Lower lobe of right lung (tissue), 2 donors: ENCODE measurements at regions not wholly inside any gene's neighbourhood (a gene's known extent, or its start where the extent isn't known, plus 50 kb on each side); places are given as distances from the start of the nearest gene placed in this dataset.
"Not testable (repeated sequence)": the region's sequence is repeated elsewhere in the genome, so short reads cannot be mapped to it uniquely, and the experiment has no call there.

ENCODE experiments used
- ATAC-seq, 2 donors: fragments of 200-7000 bp; cut with Tn5 transposase; one replicate each; pipeline ENCODE4 v1.9.1; 2020 to 2022; ENCODE audit warnings: mild to moderate bottlenecking in 2 of 2, moderate library complexity in 2 of 2
- DNase-seq: peaks from one replicate; pipeline ENCODE4 v3.0.0-alpha.2; 2020
- H3K27ac ChIP-seq: fragments of 200-600 bp; one replicate; pipeline ENCODE4 v1.8.0; 2022
- H3K27me3 ChIP-seq: fragments of 200-600 bp; one replicate; pipeline ENCODE4 v1.8.0; 2022; ENCODE audit warnings: low read depth
- H3K36me3 ChIP-seq: fragments of 200-600 bp; one replicate; pipeline ENCODE4 v1.8.0; 2022; ENCODE audit warnings: mild to moderate bottlenecking
- H3K4me1 ChIP-seq: fragments of 200-600 bp; one replicate; pipeline ENCODE4 v1.8.0; 2022
- H3K4me3 ChIP-seq: fragments of 200-600 bp; one replicate; pipeline ENCODE4 v1.8.0; 2022; ENCODE audit warnings: mild to moderate bottlenecking
- H3K9me3 ChIP-seq: fragments of 200-600 bp; one replicate; pipeline ENCODE4 v1.8.0; 2022
- intact Hi-C: fragments of 100-400 bp; cut with DNase I; formaldehyde crosslinking; loops from one replicate; pipeline ENCODE4 v1.11.0; 2022
- TF ChIP-seq, protein P1 (sequence below): fragments of 200-600 bp; IDR thresholded peaks from one replicate; pipeline ENCODE4 v1.8.0; 2022; ENCODE audit warnings: antibody characterized with exemption, mild to moderate bottlenecking
- donor health status: DM: no; HTN: yes; CAD: no; lungs with severe emphysema.

GRCh38 chr6:67000121-67000520, 1293.1 kb upstream of the EYS start:
- no peaks in the 10 kb centered on the region for H3K9me3 ChIP-seq
- H3K27me3 ChIP-seq: no peaks in the 10 kb centered on the region
- ATAC-seq: no peak
- TF ChIP-seq, protein P1, sequence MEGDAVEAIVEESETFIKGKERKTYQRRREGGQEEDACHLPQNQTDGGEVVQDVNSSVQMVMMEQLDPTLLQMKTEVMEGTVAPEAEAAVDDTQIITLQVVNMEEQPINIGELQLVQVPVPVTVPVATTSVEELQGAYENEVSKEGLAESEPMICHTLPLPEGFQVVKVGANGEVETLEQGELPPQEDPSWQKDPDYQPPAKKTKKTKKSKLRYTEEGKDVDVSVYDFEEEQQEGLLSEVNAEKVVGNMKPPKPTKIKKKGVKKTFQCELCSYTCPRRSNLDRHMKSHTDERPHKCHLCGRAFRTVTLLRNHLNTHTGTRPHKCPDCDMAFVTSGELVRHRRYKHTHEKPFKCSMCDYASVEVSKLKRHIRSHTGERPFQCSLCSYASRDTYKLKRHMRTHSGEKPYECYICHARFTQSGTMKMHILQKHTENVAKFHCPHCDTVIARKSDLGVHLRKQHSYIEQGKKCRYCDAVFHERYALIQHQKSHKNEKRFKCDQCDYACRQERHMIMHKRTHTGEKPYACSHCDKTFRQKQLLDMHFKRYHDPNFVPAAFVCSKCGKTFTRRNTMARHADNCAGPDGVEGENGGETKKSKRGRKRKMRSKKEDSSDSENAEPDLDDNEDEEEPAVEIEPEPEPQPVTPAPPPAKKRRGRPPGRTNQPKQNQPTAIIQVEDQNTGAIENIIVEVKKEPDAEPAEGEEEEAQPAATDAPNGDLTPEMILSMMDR: no peak
- no peak overlapping the region for H3K4me3 ChIP-seq
- no peaks in the 10 kb centered on the region for H3K36me3 ChIP-seq
- H3K27ac ChIP-seq: no peak overlapping the region
- DNase-seq: no peak
- intact Hi-C loops: no loop called here
- no peaks in the 10 kb centered on the region for H3K4me1 ChIP-seq

GRCh38 chr6:66997579-66997978, 1290.6 kb upstream of the EYS start:
- ATAC-seq, H3K4me1 ChIP-seq, intact Hi-C loops: not testable (repeated sequence)

DNA sequence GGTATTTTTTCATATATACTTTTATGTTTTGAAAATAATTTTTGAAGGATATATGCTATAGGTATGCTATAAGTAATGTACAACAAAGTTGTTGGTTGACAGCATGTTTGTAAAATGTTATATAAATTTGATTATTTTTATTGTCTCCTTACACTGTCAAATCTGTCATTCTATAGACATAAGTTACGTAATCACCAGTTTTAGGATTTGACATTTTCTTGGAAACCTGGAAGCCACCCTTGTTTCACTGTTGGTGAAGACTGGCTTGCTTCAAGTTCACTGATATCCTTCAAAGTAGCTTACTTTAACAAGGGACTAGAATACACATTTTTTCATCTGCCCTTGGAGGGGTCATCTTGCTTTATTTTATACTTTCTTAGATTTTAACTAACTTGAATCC, 1288.6 kb upstream of the EYS start:
- TF ChIP-seq, protein P1: no peak
- Histone ChIP-seq H3K27ac (no peak overlapping the region), H3K4me1 (no peaks in the 10 kb centered on the region), H3K4me3 (no peak overlapping the region), H3K27me3 (no peaks in the 10 kb centered on the region), H3K36me3 (no peaks in the 10 kb centered on the region), H3K9me3 (no peaks in the 10 kb centered on the region)
- no peak for ATAC-seq
- no peak for DNase-seq
- intact Hi-C loops: no loop called here

More at GRCh38 chr6:66997579-66997978, 1290.6 kb upstream of the EYS start:
- H3K9me3 ChIP-seq, H3K27ac ChIP-seq, H3K4me3 ChIP-seq, DNase-seq, H3K36me3 ChIP-seq, H3K27me3 ChIP-seq: not testable (repeated sequence)

DNA sequence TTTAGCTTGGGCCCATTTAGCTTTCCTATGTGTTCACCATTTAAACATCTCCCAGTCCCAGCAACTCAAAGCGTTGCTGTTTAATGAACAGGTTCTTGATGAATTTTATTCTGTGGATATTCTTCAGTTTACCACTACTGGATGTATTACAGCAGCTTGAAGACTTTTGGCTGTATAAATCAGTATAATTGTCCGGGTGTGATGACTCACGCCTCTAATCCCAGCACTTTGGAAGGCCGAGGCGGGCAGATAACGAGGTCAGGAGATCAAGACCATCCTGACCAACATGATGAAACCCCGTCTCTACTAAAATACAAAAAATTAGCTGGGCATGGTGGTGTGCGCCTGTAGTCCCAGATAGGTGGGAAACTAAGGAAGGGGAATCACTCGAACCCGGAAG, 1286.7 kb upstream of the EYS start:
- ATAC-seq, H3K4me1 ChIP-seq, DNase-seq, H3K27ac ChIP-seq, intact Hi-C loops, H3K27me3 ChIP-seq, H3K4me3 ChIP-seq, H3K36me3 ChIP-seq, H3K9me3 ChIP-seq: not testable (repeated sequence)

DNA sequence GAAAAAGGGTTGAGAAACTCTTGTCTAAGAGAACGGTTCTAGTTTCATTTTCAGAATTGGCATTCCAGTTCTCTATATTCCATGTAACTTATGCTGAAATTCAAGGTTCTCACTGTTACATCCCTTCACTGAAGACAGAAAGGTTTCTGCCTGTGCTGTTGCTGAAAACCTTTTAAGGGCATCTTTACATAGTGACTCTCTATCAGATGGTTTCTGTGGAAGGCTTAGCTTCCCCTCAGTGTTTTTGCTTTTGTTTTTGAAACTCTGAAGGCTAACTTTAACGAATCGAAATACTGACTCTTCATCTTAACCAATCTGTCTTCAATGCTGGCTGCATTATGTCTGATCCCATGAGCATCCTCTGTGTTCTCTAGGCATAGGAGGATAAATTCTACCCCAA, 1286.2 kb upstream of the EYS start:
- Histone ChIP-seq H3K27ac (no peak overlapping the region), H3K9me3 (no peaks in the 10 kb centered on the region), H3K4me3 (no peak overlapping the region), H3K4me1 (no peaks in the 10 kb centered on the region), H3K27me3 (no peaks in the 10 kb centered on the region), H3K36me3 (no peaks in the 10 kb centered on the region)
- TF ChIP-seq, protein P1: no peak
- ATAC-seq: no peak
- intact Hi-C loops: no loop called here
- no peak for DNase-seq

DNA sequence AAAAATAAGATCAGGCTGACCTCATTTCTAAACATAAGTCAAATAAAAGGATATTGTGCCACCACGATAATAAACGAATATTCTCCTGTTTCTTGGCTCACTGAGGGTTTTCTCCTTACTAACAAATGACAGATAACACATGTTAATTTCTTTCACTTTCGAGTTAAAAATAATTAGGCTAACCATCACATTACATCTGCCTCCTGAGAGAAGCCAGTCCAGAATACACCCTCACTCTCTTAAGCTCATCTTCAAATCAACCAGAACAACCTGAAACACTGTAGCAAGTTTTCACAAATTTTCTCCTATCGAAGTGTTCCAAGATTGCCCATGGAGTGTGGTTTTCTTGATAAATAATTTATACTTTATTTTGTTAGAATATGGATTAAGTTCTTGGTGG, 1285.6 kb upstream of the EYS start:
- H3K27me3 ChIP-seq: no peaks in the 10 kb centered on the region
- no peak overlapping the region for H3K27ac ChIP-seq
- no peaks in the 10 kb centered on the region for H3K4me1 ChIP-seq
- H3K4me3 ChIP-seq: no peak overlapping the region
- intact Hi-C loops: no loop called here
- DNase-seq (no peak), ATAC-seq (no peak)
- H3K9me3 ChIP-seq: no peaks in the 10 kb centered on the region
- no peaks in the 10 kb centered on the region for H3K36me3 ChIP-seq
- TF ChIP-seq, protein P1: no peak

DNA sequence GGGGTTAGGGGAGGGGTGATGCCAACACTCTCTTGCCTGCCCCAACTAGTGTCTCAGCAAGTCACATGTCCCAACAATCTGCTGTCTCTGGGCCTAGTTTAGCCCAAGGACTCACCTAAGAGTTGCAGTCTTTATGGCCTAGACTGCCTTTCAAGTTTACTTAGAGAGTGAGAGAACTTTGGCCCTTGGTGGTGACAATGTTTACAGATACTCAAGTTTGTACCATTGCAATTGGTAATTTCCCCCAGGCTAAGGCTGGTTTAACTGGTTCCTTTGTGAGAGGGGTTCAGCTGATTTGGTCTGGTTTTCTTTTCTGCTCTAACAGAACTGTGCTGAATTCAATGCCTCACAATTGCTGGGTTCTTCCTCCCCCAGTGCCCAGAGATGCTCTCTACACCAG, 1279.9 kb upstream of the EYS start:
- Histone ChIP-seq H3K36me3 (no peaks in the 10 kb centered on the region), H3K27me3 (no peaks in the 10 kb centered on the region), H3K4me3 (no peak overlapping the region), H3K9me3 (peaks cover 5% of the 10 kb centered on the region), H3K27ac (no peak overlapping the region), H3K4me1 (no peaks in the 10 kb centered on the region)
- DNase-seq: no peak
- TF ChIP-seq, protein P1: no peak
- ATAC-seq: peak in 1 of 2 donors; percentile 32
- intact Hi-C loops: no loop called here
